Lung (tissue), 11 donors: ENCODE measurements at regions not wholly inside any gene's neighbourhood (a gene's known extent, or its start where the extent isn't known, plus 50 kb on each side); places are given as distances from the start of the nearest gene placed in this dataset.

Source experiments
- ATAC-seq: fragments of 200-7000 bp; cut with Tn5 transposase; one replicate; pipeline ENCODE4 v1.9.1; 2020; ENCODE audit warnings: moderate number of reproducible peaks; ENCODE audit not compliant: insufficient read depth, low FRiP score
- DNase-seq, 3 donors: peaks; one replicate each; pipeline ENCODE4 v3.0.0-alpha.2; 2013 to 2017
- H3K27ac ChIP-seq, 2 donors: one replicate each; pipeline ENCODE4 v1.5.1; 2013; ENCODE audit warnings: mild to moderate bottlenecking in 2 of 2, moderate library complexity in 2 of 2, control low read depth in 1 of 2, inconsistent platforms in 1 of 2, low read depth in 1 of 2, low read length in 1 of 2
- H3K27me3 ChIP-seq, 3 donors: one replicate each; pipeline ENCODE4 v1.5.1; 2013; ENCODE audit warnings: low read length in 2 of 3; ENCODE audit not compliant: control insufficient read depth in 3 of 3, insufficient read depth in 3 of 3
- H3K36me3 ChIP-seq, 4 donors: one replicate each; pipeline ENCODE4 v1.5.1; 2013; ENCODE audit warnings: low read length in 4 of 4, mild to moderate bottlenecking in 1 of 4, moderate library complexity in 1 of 4; ENCODE audit not compliant: control insufficient read depth in 4 of 4, insufficient read depth in 4 of 4
- H3K4me1 ChIP-seq, 5 donors: one replicate each; pipeline ENCODE4 v1.5.1; 2013; ENCODE audit warnings: low read length in 5 of 5, mild to moderate bottlenecking in 2 of 5, moderate library complexity in 1 of 5; ENCODE audit not compliant: control insufficient read depth in 5 of 5, insufficient read depth in 5 of 5
- H3K4me3 ChIP-seq: one replicate; pipeline ENCODE4 v1.5.1; 2013; ENCODE audit warnings: mild to moderate bottlenecking, control low read depth, moderate library complexity
- H3K9ac ChIP-seq, 2 donors: one replicate each; pipeline ENCODE4 v1.5.1; 2013; ENCODE audit warnings: low read length in 2 of 2, control low read depth in 1 of 2; ENCODE audit not compliant: insufficient read depth in 1 of 2
- H3K9me3 ChIP-seq, 4 donors: one replicate each; pipeline ENCODE4 v1.5.1; 2013; ENCODE audit warnings: low read length in 3 of 4, mild to moderate bottlenecking in 1 of 4, moderate library complexity in 1 of 4; ENCODE audit not compliant: control insufficient read depth in 4 of 4, insufficient read depth in 3 of 4
- WGBS, 2 donors: extraction: QIAGEN DNeasy Blood & Tissue Kit; methylation state at CpG; one replicate each; pipeline ENCODE4 v1.1.7; 2013; 5-methylcytosine and 5-hydroxymethylcytosine counted together
- TF ChIP-seq, protein P1 (sequence below): IDR thresholded peaks from 2 replicates; pipeline ENCODE4 v1.5.1; 2012; ENCODE audit warnings: mild to moderate bottlenecking; ENCODE audit errors: control extremely low read depth, extremely low read depth
- donor health status: control.
- donor health status: control.
- donor health status: Bipolar disorder and iron deficiency.
- donor health status: healthy.
- donor health status: DM: yes; HTN: yes; CAD: no.

DNA sequence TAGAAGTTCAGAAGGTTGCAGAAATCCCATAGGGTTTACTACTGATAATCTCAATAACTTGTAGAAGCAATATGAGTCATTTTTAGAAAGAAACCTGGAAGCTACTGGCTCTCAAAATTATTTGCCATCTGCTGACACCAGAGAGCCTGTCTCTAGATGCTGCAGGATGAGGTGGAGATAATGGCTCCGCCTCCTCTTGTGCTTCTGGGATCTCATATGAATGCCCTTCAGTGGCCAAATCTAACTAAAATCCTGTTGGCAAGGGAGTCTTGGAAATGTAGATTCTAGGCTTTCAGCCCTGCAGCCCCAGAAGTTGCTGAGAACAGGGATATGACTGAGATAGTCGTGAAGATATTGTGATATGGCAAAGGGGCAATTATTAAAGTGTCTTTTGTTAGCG is 348.1 kb downstream of the CCSER2 start:
- no peak for ATAC-seq
- Histone ChIP-seq H3K27me3 (no peaks in the 10 kb centered on the region), H3K9ac (no peak overlapping the region), H3K9me3 (no peaks in the 10 kb centered on the region), H3K4me1 (no peaks in the 10 kb centered on the region), H3K36me3 (no peaks in the 10 kb centered on the region), H3K4me3 (no peak overlapping the region), H3K27ac (no peak overlapping the region)
- DNase-seq: no peak
- TF ChIP-seq, protein P1, sequence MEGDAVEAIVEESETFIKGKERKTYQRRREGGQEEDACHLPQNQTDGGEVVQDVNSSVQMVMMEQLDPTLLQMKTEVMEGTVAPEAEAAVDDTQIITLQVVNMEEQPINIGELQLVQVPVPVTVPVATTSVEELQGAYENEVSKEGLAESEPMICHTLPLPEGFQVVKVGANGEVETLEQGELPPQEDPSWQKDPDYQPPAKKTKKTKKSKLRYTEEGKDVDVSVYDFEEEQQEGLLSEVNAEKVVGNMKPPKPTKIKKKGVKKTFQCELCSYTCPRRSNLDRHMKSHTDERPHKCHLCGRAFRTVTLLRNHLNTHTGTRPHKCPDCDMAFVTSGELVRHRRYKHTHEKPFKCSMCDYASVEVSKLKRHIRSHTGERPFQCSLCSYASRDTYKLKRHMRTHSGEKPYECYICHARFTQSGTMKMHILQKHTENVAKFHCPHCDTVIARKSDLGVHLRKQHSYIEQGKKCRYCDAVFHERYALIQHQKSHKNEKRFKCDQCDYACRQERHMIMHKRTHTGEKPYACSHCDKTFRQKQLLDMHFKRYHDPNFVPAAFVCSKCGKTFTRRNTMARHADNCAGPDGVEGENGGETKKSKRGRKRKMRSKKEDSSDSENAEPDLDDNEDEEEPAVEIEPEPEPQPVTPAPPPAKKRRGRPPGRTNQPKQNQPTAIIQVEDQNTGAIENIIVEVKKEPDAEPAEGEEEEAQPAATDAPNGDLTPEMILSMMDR: no peak
- 83 to 84% methylated on average over 3 of the region's 3 CpGs for WGBS, 2 donors

DNA sequence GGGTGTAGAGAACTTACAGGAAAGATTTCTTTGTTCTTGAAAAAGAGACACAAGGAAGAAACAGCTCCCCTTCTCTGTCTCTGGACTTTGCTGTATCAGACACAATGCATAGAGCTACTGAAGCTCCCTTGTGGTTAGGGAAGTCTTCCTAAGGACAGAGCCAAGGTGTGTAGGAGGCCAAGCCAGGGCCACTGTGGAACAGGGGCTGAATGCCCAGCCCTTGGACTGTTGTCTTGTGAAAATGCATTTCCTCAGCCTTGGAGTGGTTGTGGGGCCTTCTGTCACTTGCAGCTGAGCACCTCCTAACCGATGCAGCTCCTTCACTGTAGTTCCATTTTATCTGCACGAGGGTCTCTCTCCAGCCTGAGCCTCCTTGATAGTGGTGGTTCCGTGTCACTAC is 353.4 kb downstream of the CCSER2 start:
- WGBS, 2 donors: 81 to 85% methylated on average over 3 of the region's 3 CpGs
- H3K27ac ChIP-seq: no peak overlapping the region
- peaks cover 0 to 5% (median 0%) of the 10 kb centered on the region in 4 donors for H3K9me3 ChIP-seq
- no peaks in the 10 kb centered on the region for H3K36me3 ChIP-seq
- DNase-seq (no peak), ATAC-seq (no peak)
- no peaks in the 10 kb centered on the region for H3K27me3 ChIP-seq
- no peaks in the 10 kb centered on the region for H3K4me1 ChIP-seq
- TF ChIP-seq, protein P1: no peak
- no peak overlapping the region for H3K4me3 ChIP-seq
- no peak overlapping the region for H3K9ac ChIP-seq

DNA sequence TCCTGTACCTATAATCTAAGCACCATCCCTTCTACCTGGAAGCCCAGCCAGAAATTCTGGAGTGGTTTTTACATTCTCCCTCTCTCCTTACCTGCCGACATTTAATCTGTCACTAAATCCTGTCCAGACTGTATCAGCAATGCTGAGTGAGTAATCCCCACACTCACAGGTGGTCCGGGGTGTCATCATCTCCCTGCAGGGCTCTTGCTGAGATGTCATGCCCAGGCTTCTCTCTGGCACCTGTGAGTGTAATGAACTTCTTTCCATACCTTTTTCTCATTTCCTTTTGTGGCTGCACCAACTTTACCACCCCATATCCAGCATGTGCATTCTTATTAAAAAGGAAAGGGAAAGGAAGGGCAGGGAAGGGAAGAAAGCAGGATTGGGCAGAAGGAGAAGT is 355.2 kb downstream of the CCSER2 start:
- 79 to 90% methylated on average over 2 of the region's 2 CpGs for WGBS, 2 donors
- Histone ChIP-seq H3K4me3 (no peak overlapping the region), H3K27me3 (no peaks in the 10 kb centered on the region), H3K27ac (no peak overlapping the region), H3K9ac (no peak overlapping the region), H3K9me3 (peaks cover 0 to 5% (median 0%) of the 10 kb centered on the region in 4 donors), H3K36me3 (no peaks in the 10 kb centered on the region), H3K4me1 (no peaks in the 10 kb centered on the region)
- TF ChIP-seq, protein P1: no peak
- DNase-seq (no peak), ATAC-seq (no peak)
